ENCODE measurements at regions not wholly inside any gene's neighbourhood (a gene's known extent, or its start where the extent isn't known, plus 50 kb on each side); places are given as distances from the start of the nearest gene placed in this dataset.

DNA sequence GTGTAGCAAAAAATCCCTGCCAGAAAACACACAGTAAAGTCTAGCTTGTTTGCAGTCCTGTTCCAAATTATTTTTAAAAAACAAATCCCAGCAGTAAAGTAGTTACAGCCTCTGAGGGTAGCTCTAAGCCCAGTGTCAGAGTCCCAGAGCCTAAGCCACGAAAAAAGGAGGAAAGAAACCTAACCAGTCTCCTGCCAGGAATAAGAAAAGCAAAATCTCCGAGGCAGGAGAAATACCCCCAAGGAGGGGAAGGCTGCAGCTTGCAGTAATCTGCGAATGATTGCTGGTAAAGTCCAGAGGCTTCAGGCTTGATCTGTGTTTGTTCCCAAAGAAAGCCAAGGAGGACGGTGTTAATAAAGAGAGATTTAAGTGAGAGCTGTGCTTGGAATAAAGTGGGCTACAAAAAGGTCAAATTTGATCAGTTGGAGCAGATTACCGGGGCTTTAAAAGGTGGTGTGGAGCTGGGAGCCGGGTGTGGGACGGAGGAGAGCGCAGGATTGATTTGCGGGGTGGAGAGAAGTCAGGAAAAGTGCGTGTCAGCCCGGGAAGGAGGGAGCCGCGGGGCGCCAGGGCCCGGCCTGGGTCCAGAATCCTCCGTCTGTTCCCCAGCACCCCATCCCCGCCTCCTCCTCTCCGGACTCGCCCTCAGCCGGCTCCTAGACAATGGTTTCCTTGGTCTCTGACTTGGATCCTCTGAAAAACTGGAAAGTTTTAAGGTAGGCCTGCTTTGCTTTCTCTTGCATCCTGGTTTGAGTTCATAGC, 219.4 kb upstream of the CELF2 start:
- peak overlapping the region; percentile 44; the same call in 1 of the 2 replicates for H3K4me2 ChIP-seq (ENCODE audit: low read depth, low read length)
- H4K20me1 ChIP-seq (ENCODE audit: insufficient read depth, low read length) = no peaks in the 10 kb centered on the region
- H4K8ac ChIP-seq (ENCODE audit: low read depth in 2 of 2, low read length in 2 of 2) = peak overlapping the region; percentile 75 to 91
- dilution Hi-C loops (cut with HindIII; ENCODE audit: low sequenced_read_pairs, unreplicated experiment) = no loop called here
- H3K9ac ChIP-seq (ENCODE audit: low read depth, low read length) = peak overlapping the region; percentile 72
- no peaks in the 10 kb centered on the region for H3K79me1 ChIP-seq (ENCODE audit: low read depth in 1 of 2, low read length in 2 of 2)
- peak overlapping the region; percentile 73 for H3K18ac ChIP-seq (ENCODE audit: low read depth, low read length)
- no peak for DNase-seq
- H2BK15ac ChIP-seq (ENCODE audit: low read depth, low read length) = peak overlapping the region; percentile 71; the same call in 2 of the 3 replicates
- H3K36me3 ChIP-seq (ENCODE audit: control insufficient read depth, insufficient read depth, low read length) = no peaks in the 10 kb centered on the region
- CTCF ChIA-PET = interaction anchor here (0.8 kb wide), 1 partner anchor 352 kb away, joined by 3 read pairs; no protein-coding TSS in a partner anchor
- in situ Hi-C loops (cut with MboI; ENCODE audit: low sequenced_read_pairs) = no loop called here
- no peak for TF ChIP-seq POLR2A (IDR thresholded peaks at IDR 0.05; ENCODE audit: low read depth, low read length)
- TF ChIP-seq, protein P1, sequence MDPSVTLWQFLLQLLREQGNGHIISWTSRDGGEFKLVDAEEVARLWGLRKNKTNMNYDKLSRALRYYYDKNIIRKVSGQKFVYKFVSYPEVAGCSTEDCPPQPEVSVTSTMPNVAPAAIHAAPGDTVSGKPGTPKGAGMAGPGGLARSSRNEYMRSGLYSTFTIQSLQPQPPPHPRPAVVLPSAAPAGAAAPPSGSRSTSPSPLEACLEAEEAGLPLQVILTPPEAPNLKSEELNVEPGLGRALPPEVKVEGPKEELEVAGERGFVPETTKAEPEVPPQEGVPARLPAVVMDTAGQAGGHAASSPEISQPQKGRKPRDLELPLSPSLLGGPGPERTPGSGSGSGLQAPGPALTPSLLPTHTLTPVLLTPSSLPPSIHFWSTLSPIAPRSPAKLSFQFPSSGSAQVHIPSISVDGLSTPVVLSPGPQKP (IDR thresholded peaks at IDR 0.05; ENCODE audit: borderline replicate concordance, low read depth, low read length) = no peak
- TF ChIP-seq, protein P2, sequence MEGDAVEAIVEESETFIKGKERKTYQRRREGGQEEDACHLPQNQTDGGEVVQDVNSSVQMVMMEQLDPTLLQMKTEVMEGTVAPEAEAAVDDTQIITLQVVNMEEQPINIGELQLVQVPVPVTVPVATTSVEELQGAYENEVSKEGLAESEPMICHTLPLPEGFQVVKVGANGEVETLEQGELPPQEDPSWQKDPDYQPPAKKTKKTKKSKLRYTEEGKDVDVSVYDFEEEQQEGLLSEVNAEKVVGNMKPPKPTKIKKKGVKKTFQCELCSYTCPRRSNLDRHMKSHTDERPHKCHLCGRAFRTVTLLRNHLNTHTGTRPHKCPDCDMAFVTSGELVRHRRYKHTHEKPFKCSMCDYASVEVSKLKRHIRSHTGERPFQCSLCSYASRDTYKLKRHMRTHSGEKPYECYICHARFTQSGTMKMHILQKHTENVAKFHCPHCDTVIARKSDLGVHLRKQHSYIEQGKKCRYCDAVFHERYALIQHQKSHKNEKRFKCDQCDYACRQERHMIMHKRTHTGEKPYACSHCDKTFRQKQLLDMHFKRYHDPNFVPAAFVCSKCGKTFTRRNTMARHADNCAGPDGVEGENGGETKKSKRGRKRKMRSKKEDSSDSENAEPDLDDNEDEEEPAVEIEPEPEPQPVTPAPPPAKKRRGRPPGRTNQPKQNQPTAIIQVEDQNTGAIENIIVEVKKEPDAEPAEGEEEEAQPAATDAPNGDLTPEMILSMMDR (conservative IDR thresholded peaks at IDR 0.05; ENCODE audit: low read depth, low read length) = no peak
- no peak for TF ChIP-seq BHLHE40 (IDR thresholded peaks at IDR 0.05; ENCODE audit: low read depth, low read length)
- TF ChIP-seq RAD21 (IDR thresholded peaks at IDR 0.05; ENCODE audit: low read length) = no peak
- TF ChIP-seq MAZ (IDR thresholded peaks at IDR 0.05; ENCODE audit: borderline replicate concordance, low read depth, low read length) = no peak
- TF ChIP-seq, protein P3, sequence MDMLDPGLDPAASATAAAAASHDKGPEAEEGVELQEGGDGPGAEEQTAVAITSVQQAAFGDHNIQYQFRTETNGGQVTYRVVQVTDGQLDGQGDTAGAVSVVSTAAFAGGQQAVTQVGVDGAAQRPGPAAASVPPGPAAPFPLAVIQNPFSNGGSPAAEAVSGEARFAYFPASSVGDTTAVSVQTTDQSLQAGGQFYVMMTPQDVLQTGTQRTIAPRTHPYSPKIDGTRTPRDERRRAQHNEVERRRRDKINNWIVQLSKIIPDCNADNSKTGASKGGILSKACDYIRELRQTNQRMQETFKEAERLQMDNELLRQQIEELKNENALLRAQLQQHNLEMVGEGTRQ (IDR thresholded peaks at IDR 0.05; ENCODE audit: low read depth, low read length) = no peak
- H3K9me1 ChIP-seq (ENCODE audit: insufficient read depth, low read length) = no peaks in the 10 kb centered on the region
- H2AK5ac ChIP-seq (ENCODE audit: low read depth, low read length) = peak overlapping the region; percentile 70; the same call in 1 of the 2 replicates
- BruUV-seq (replicated peaks) = no TSS peak
- peak overlapping the region; percentile 70; the same call in 1 of the 2 replicates for H3K27ac ChIP-seq (ENCODE audit: insufficient read depth, low read length)
- peak; percentile 26 for ATAC-seq (ENCODE audit: low read depth)
- H4K91ac ChIP-seq (ENCODE audit: insufficient read depth, low read depth, low read length) = peak overlapping the region; percentile 57
- H2BK120ac ChIP-seq (ENCODE audit: low read depth, low read length) = peak overlapping the region; percentile 65
- H3K27me3 ChIP-seq (ENCODE audit: control insufficient read depth, insufficient read depth, low read length) = no peaks in the 10 kb centered on the region
- no peak overlapping the region for H2AK9ac ChIP-seq (replicated peaks; ENCODE audit: low read depth, low read length, poor library complexity)
- H3K14ac ChIP-seq (replicated peaks; ENCODE audit: low read depth, low read length) = peak overlapping the region; percentile 35; the same call in 1 of the 2 replicates
- intact Hi-C loops (cut with micrococcal nuclease) = loop anchor here (10.0 kb wide), 1 partner anchor 1193 kb away; no protein-coding TSS in a partner anchor
- H3K4ac ChIP-seq (ENCODE audit: low read depth, low read length) = peak overlapping the region; percentile 41
- H3K4me1 ChIP-seq (ENCODE audit: control insufficient read depth, insufficient read depth, low read length) = peaks cover 16% of the 10 kb centered on the region
- peak overlapping the region; percentile 82 for H2AFZ ChIP-seq (replicated peaks; ENCODE audit: low read length, poor library complexity)
- H3K23ac ChIP-seq (ENCODE audit: low read depth, low read length) = peak overlapping the region; percentile 60; the same call in 1 of the 2 replicates
- no peak overlapping the region for H2BK20ac ChIP-seq (ENCODE audit: low read depth, low read length)
- no peak overlapping the region for H3K4me3 ChIP-seq (ENCODE audit: insufficient read depth, low read depth, low read length)
- H2BK5ac ChIP-seq (ENCODE audit: low read depth, low read length, poor library complexity, severe bottlenecking) = no peak overlapping the region
- peak overlapping the region; percentile 57; the same call in 1 of the 2 replicates for H3K56ac ChIP-seq (ENCODE audit: extremely low read depth, insufficient read depth, low read length)
- WGBS, 2 experiments (ENCODE audit: extremely low coverage in 2 of 2, insufficient read length in 1 of 2) = 39% methylated on average over 2 of the region's 20 CpGs; no CpG with 5 or more reads in 1 of the 2 experiments
- H4K5ac ChIP-seq (ENCODE audit: low read depth, low read length) = peak overlapping the region; percentile 89
- POLR2A ChIA-PET (ENCODE audit: unreplicated experiment) = no interaction called here
- H3K9me3 ChIP-seq (ENCODE audit: control insufficient read depth, insufficient read depth, low read length) = no peaks in the 10 kb centered on the region

Data from IMR-90 (cell line).